ENCODE measurements at regions not wholly inside any gene's neighbourhood (a gene's known extent, or its start where the extent isn't known, plus 50 kb on each side); places are given as distances from the start of the nearest gene placed in this dataset.
A peak's percentile ranks its signal among the peaks of the same experiment; 100 is the strongest.

GRCh38 chr13:107379407-107380155, 811.6 kb upstream of the ARGLU1 start:
- no peak for DNase-seq (ENCODE audit: low spot score)

- no peak for DNase-seq (ENCODE audit: low spot score)
Observed at GRCh38 chr13:107376341-107377125, 808.6 kb upstream of the ARGLU1 start.

GRCh38 chr13:107375701-107376340, 807.9 kb upstream of the ARGLU1 start:
- DNase-seq (ENCODE audit: low spot score) = no peak

GRCh38 chr13:107374038-107374437, 806.1 kb upstream of the ARGLU1 start:
- DNase-seq (ENCODE audit: low spot score) = no peak

- peak; percentile 40 for DNase-seq (ENCODE audit: low spot score)
Observed at GRCh38 chr13:107373551-107373950, 805.6 kb upstream of the ARGLU1 start.

- DNase-seq (ENCODE audit: low spot score) = no peak
Observed at GRCh38 chr13:107370015-107370785, 802.3 kb upstream of the ARGLU1 start.

GRCh38 chr13:107367258-107367657, 799.3 kb upstream of the ARGLU1 start:
- DNase-seq (ENCODE audit: low spot score) = no peak

- DNase-seq (ENCODE audit: low spot score) = no peak
Observed at GRCh38 chr13:107365466-107366215, 797.7 kb upstream of the ARGLU1 start.

- DNase-seq (ENCODE audit: low spot score) = no peak
Observed at GRCh38 chr13:107364658-107365057, 796.7 kb upstream of the ARGLU1 start.

- DNase-seq (ENCODE audit: low spot score) = no peak
Observed at GRCh38 chr13:107361666-107362065, 793.7 kb upstream of the ARGLU1 start.

GRCh38 chr13:107360010-107360409, 792.1 kb upstream of the ARGLU1 start:
- DNase-seq (ENCODE audit: low spot score) = no peak

- DNase-seq (ENCODE audit: low spot score) = no peak
Observed at GRCh38 chr13:107358866-107359265, 790.9 kb upstream of the ARGLU1 start.

GRCh38 chr13:107351305-107351704, 783.4 kb upstream of the ARGLU1 start:
- no peak for DNase-seq (ENCODE audit: low spot score)

- DNase-seq (ENCODE audit: low spot score) = no peak
Observed at GRCh38 chr13:107348925-107349324, 781.0 kb upstream of the ARGLU1 start.

GRCh38 chr13:107348471-107348870, 780.5 kb upstream of the ARGLU1 start:
- no peak for DNase-seq (ENCODE audit: low spot score)

- DNase-seq (ENCODE audit: low spot score) = no peak
Observed at GRCh38 chr13:107347641-107348369, 779.9 kb upstream of the ARGLU1 start.

GRCh38 chr13:107342747-107343146, 774.8 kb upstream of the ARGLU1 start:
- no peak for DNase-seq (ENCODE audit: low spot score)

GRCh38 chr13:107339209-107339608, 771.3 kb upstream of the ARGLU1 start:
- no peak for DNase-seq (ENCODE audit: low spot score)

- DNase-seq (ENCODE audit: low spot score) = no peak
Observed at GRCh38 chr13:107332188-107332587, 764.3 kb upstream of the ARGLU1 start.

- DNase-seq (ENCODE audit: low spot score) = no peak
Observed at GRCh38 chr13:107331359-107331758, 763.4 kb upstream of the ARGLU1 start.

- DNase-seq (ENCODE audit: low spot score) = no peak
Observed at GRCh38 chr13:107330484-107330883, 762.5 kb upstream of the ARGLU1 start.
